ENCODE measurements at regions not wholly inside any gene's neighbourhood (a gene's known extent, or its start where the extent isn't known, plus 50 kb on each side); places are given as distances from the start of the nearest gene placed in this dataset.

DNA sequence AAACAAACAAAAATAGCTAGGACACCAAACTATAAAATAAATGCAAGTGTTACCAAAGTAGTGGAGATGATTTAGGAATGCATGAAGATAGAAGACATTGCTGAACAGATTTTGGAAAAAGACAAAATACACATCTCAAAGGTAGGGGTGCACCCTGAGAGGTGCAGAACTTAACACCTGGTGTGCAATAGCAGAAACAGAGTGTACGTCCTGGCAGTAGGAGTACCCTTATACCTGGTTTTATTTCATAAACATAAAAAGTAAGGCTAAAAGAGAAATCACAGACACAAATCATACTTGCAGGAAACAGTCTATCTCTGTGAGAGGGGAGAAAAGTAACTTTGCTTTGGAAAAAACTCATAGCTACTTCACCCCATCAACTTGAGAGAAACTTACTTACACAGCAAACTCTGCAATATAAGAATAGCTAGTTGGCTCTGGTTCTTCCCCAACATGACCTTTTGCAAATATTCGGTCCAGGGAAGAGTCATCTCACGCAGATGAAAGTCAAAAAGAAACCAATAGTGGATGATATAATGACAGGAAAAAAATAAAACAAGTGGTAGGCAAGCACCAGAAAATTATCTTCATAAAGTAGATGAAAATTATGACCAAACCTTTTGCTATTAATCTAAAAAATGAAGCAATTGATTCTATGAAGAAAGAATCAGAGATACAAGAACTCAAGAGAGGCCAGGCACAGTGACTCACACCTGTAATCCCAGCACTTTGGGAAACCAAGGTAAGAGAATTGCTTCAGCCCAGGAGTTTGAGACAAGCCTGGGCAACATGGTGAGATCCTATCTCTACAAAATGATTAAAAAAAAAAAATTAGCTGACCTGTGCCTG, 108.9 kb upstream of the BNIP2 start:
- Histone ChIP-seq H3K36me3 (replicated peaks in 1 of 2; ENCODE audit: control insufficient read depth in 1 of 2, insufficient read depth in 2 of 2, low read length in 2 of 2) (no peaks in the 10 kb centered on the region), H3K27me3 (ENCODE audit: control insufficient read depth in 2 of 2, insufficient read depth in 2 of 2, low read length in 2 of 2) (peaks cover 0 to 5% of the 10 kb centered on the region in 2 donors), H4K20me1 (ENCODE audit: insufficient read depth, low read length) (no peaks in the 10 kb centered on the region), H3K27ac (ENCODE audit: low read depth in 1 of 2, low read length in 2 of 2) (no peak overlapping the region), H3K9ac (ENCODE audit: insufficient read depth, low read length, poor library complexity, severe bottlenecking) (no peak overlapping the region), H3K4me2 (replicated peaks; ENCODE audit: extremely low read depth, low read length, poor library complexity, severe bottlenecking) (no peak overlapping the region), H3K79me2 (ENCODE audit: insufficient read depth, low read length) (no peaks in the 10 kb centered on the region), H3K4me1 (ENCODE audit: control insufficient read depth in 1 of 2, insufficient read depth in 2 of 2, low read length in 2 of 2) (no peaks in the 10 kb centered on the region), H3K4me3 (replicated peaks in 1 of 3; ENCODE audit: low read depth in 2 of 3, low read length in 3 of 3) (no peak overlapping the region), H2AFZ (ENCODE audit: insufficient read depth, low read depth, low read length, poor library complexity, severe bottlenecking) (no peak overlapping the region), H3K9me3 (replicated peaks in 1 of 2; ENCODE audit: control insufficient read depth in 1 of 2, insufficient read depth in 1 of 2, low read length in 2 of 2) (no peaks in the 10 kb centered on the region)
- Mint-ChIP-seq H3K36me3 (no peaks in the 10 kb centered on the region), H3K27me3 (ENCODE audit: low read depth in 3 of 3) (peaks cover 5 to 23% (median 7%) of the 10 kb centered on the region in 3 donors), H3K4me1 (no peaks in the 10 kb centered on the region), H3K9me3 (peaks cover 0 to 2% (median 0%) of the 10 kb centered on the region in 7 donors), H3K4me3 (no peak overlapping the region), H3K27ac (no peak overlapping the region)
- WGBS (ENCODE audit: insufficient coverage): no CpG with 5 or more reads among the region's 3 CpGs
- TF ChIP-seq, protein P1, sequence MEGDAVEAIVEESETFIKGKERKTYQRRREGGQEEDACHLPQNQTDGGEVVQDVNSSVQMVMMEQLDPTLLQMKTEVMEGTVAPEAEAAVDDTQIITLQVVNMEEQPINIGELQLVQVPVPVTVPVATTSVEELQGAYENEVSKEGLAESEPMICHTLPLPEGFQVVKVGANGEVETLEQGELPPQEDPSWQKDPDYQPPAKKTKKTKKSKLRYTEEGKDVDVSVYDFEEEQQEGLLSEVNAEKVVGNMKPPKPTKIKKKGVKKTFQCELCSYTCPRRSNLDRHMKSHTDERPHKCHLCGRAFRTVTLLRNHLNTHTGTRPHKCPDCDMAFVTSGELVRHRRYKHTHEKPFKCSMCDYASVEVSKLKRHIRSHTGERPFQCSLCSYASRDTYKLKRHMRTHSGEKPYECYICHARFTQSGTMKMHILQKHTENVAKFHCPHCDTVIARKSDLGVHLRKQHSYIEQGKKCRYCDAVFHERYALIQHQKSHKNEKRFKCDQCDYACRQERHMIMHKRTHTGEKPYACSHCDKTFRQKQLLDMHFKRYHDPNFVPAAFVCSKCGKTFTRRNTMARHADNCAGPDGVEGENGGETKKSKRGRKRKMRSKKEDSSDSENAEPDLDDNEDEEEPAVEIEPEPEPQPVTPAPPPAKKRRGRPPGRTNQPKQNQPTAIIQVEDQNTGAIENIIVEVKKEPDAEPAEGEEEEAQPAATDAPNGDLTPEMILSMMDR (IDR thresholded peaks at IDR 0.05): no peak
- no peak for DNase-seq
- intact Hi-C loops (cut with micrococcal nuclease): no loop called here

DNA sequence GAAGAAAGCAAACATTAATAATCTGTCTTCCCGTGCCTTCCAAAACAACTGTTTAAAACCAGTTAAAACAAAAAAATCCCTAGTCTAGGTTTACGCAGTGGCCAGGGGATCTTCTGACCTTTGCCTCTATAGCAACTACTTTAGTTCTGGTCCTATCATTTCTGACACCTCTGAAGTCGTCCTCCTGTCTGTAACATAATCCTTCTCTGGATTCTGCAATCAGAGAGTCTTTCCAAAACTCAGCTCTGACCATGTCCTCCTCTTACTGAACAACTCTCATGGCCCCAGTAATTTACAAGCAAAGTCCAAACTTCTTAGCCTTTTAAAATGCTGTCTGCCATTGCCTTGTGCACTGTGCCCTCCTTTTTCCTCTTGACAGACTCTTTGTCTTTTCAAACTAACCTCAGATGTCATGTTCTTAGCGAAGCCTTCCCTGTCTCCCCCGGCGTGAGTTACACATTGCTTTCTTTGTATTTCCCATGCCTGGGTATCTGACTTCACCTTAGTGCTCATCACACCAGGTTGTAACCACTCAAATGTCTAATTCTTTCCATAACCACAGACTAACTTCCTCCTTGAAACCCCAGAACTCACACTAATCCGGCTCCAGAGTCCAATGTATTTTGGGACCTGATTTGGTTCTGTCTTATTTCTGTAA, 105.2 kb upstream of the BNIP2 start:
- H3K4me1 ChIP-seq (ENCODE audit: control insufficient read depth in 1 of 2, insufficient read depth in 2 of 2, low read length in 2 of 2): no peaks in the 10 kb centered on the region
- intact Hi-C loops (cut with micrococcal nuclease): no loop called here
- H3K36me3 Mint-ChIP-seq: no peaks in the 10 kb centered on the region
- peaks cover 0 to 5% of the 10 kb centered on the region in 2 donors for H3K27me3 ChIP-seq (ENCODE audit: control insufficient read depth in 2 of 2, insufficient read depth in 2 of 2, low read length in 2 of 2)
- H3K27ac ChIP-seq (ENCODE audit: low read depth in 1 of 2, low read length in 2 of 2): no peak overlapping the region
- H3K4me1 Mint-ChIP-seq: no peaks in the 10 kb centered on the region
- H3K4me3 Mint-ChIP-seq: peak overlapping the region in 1 of 2 donors; percentile 17
- peaks cover 0 to 2% (median 0%) of the 10 kb centered on the region in 7 donors for H3K9me3 Mint-ChIP-seq
- no peak overlapping the region for H2AFZ ChIP-seq (ENCODE audit: insufficient read depth, low read depth, low read length, poor library complexity, severe bottlenecking)
- DNase-seq: no peak
- H3K9ac ChIP-seq (ENCODE audit: insufficient read depth, low read length, poor library complexity, severe bottlenecking): no peak overlapping the region
- 77% methylated on average over 5 of the region's 7 CpGs for WGBS (ENCODE audit: insufficient coverage)
- H3K79me2 ChIP-seq (ENCODE audit: insufficient read depth, low read length): no peaks in the 10 kb centered on the region
- H3K27me3 Mint-ChIP-seq (ENCODE audit: low read depth in 3 of 3): peaks cover 4 to 21% (median 9%) of the 10 kb centered on the region in 3 donors
- no peaks in the 10 kb centered on the region for H3K36me3 ChIP-seq (replicated peaks in 1 of 2; ENCODE audit: control insufficient read depth in 1 of 2, insufficient read depth in 2 of 2, low read length in 2 of 2)
- no peak overlapping the region for H3K27ac Mint-ChIP-seq
- no peaks in the 10 kb centered on the region for H4K20me1 ChIP-seq (ENCODE audit: insufficient read depth, low read length)
- H3K9me3 ChIP-seq (replicated peaks in 1 of 2; ENCODE audit: control insufficient read depth in 1 of 2, insufficient read depth in 1 of 2, low read length in 2 of 2): no peaks in the 10 kb centered on the region
- H3K4me3 ChIP-seq (replicated peaks in 1 of 3; ENCODE audit: low read depth in 2 of 3, low read length in 3 of 3): no peak overlapping the region
- TF ChIP-seq, protein P1 (IDR thresholded peaks at IDR 0.05): no peak
- H3K4me2 ChIP-seq (replicated peaks; ENCODE audit: extremely low read depth, low read length, poor library complexity, severe bottlenecking): no peak overlapping the region
